ENCODE measurements at regions not wholly inside any gene's neighbourhood (a gene's known extent, or its start where the extent isn't known, plus 50 kb on each side); places are given as distances from the start of the nearest gene placed in this dataset.

- DNase-seq (ENCODE audit: low spot score) = no peak
- no peak for TF ChIP-seq CTCF (IDR thresholded peaks at IDR 0.05; ENCODE audit: extremely low read depth, missing control alignments)
These were observed 179.7 kb downstream of the XPNPEP1 start for GRCh38 chr10:109743574-109743973.

DNA sequence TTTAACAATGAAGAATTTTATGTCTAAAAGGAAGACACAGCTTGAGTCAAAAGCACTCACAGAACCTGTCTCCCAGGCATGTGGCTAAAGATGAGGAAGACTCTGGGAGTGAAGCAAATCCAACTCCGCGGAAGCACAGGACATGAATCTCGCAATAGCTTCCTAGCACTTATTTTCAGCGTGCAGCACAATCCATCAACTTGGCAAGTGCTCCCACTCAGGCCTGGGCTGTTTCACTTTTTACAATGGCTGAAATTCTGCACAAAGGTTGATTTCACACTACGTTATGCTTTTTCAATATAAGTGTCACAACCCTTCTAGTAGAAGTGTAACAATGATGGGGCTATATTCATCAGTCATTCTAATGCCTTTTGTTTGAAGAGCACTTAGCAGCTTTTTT, 180.2 kb downstream of the XPNPEP1 start:
- TF ChIP-seq CTCF (IDR thresholded peaks at IDR 0.05; ENCODE audit: extremely low read depth, missing control alignments) = no peak
- no peak for DNase-seq (ENCODE audit: low spot score)

DNA sequence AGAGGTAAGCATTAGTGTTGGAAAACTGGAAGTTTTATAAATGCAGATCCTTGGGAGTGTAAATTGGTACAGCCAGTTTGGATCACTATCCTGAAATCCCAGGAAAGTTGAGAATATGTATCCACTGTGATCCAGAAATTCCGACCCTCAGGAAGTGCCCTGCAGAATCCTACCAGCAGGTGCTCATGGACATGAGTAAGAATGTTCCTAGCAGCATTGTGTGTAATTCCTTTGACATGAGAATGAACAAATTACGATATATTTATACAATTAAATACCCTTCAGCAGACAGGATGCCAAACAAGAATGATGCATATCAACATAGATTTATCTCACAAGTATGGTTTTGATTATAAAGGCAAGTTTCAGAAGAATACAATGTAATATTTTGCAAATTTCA, 181.6 kb downstream of the XPNPEP1 start:
- no peak for TF ChIP-seq CTCF (IDR thresholded peaks at IDR 0.05; ENCODE audit: extremely low read depth, missing control alignments)
- DNase-seq (ENCODE audit: low spot score) = no peak

GRCh38 chr10:109740436-109740835, 182.9 kb downstream of the XPNPEP1 start:
- no peak for DNase-seq (ENCODE audit: low spot score)
- no peak for TF ChIP-seq CTCF (IDR thresholded peaks at IDR 0.05; ENCODE audit: extremely low read depth, missing control alignments)

GRCh38 chr10:109737626-109738025, 185.7 kb downstream of the XPNPEP1 start:
- no peak for DNase-seq (ENCODE audit: low spot score)
- TF ChIP-seq CTCF (IDR thresholded peaks at IDR 0.05; ENCODE audit: extremely low read depth, missing control alignments) = no peak

- TF ChIP-seq CTCF (IDR thresholded peaks at IDR 0.05; ENCODE audit: extremely low read depth, missing control alignments) = no peak
- DNase-seq (ENCODE audit: low spot score) = no peak
These were observed 186.3 kb downstream of the XPNPEP1 start for GRCh38 chr10:109737009-109737408.

- no peak for TF ChIP-seq CTCF (IDR thresholded peaks at IDR 0.05; ENCODE audit: extremely low read depth, missing control alignments)
- DNase-seq (ENCODE audit: low spot score) = no peak
These were observed 187.5 kb downstream of the XPNPEP1 start for GRCh38 chr10:109735776-109736175.

Data from GM20000 (cell line).